ENCODE measurements at regions not wholly inside any gene's neighbourhood (a gene's known extent, or its start where the extent isn't known, plus 50 kb on each side); places are given as distances from the start of the nearest gene placed in this dataset.

DNA sequence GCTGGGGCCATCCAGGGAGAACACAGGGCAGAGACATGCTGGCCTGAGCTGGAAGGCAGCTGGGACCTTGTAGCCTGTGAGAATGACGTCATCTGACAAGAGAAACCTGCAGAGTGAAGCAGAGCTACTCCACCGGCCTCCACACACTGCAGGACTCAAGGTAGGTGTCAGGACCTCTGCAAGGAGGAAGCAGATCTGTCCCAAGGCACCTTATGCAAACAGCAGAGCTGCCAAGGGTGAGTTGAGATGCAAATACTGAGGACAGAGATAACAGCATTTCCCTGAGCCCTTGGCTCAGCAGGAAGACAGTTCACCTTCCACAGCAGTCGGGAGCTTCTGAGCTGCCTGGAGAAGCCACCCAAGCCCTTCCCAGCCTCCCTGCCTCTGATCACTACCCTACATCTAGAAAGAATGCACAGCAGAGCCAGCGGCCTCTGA lies 51.9 kb upstream of the IGSF9B start:
- no peak for DNase-seq
- no peaks in the 10 kb centered on the region for H3K9me3 Mint-ChIP-seq
- intact Hi-C loops (cut with micrococcal nuclease), result no loop called here
- peaks cover 5% of the 10 kb centered on the region for H3K27me3 Mint-ChIP-seq (ENCODE audit: low read depth)
- H3K27ac Mint-ChIP-seq, result no peak overlapping the region
- no peak overlapping the region for H3K4me3 Mint-ChIP-seq
- no peaks in the 10 kb centered on the region for H3K4me1 Mint-ChIP-seq (ENCODE audit: low read depth)
- CTCF ChIA-PET, result interaction anchor here (1.3 kb wide), 1 partner anchor 81 kb away, joined by 4 read pairs; no protein-coding TSS in a partner anchor
- no peaks in the 10 kb centered on the region for H3K36me3 Mint-ChIP-seq (ENCODE audit: low read depth)

DNA sequence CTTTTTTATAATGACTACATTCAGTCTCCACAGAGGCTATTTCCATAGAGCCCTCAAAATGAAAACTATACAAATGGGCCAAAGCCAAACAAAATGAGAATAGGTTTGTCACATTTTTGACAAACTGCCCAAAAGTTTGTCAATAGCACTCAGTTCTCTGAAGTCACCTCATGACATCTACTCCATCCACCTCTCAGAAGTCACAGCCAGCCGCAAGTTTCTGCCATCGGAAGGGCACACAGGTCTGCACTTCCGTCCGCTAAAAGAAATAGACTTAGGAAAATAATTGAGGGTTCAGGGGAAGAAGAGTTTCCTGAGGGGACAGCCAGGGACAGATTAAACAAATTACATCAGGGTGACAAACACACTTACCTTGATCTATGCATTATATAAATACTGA lies 55.4 kb upstream of the JAM3 start:
- H3K9me3 Mint-ChIP-seq, result no peaks in the 10 kb centered on the region
- no peak overlapping the region for H3K27ac Mint-ChIP-seq
- intact Hi-C loops (cut with micrococcal nuclease), result no loop called here
- no peak for DNase-seq
- peaks cover 11% of the 10 kb centered on the region for H3K27me3 Mint-ChIP-seq (ENCODE audit: low read depth)
- no peak overlapping the region for H3K4me3 Mint-ChIP-seq
- H3K36me3 Mint-ChIP-seq (ENCODE audit: low read depth), result no peaks in the 10 kb centered on the region
- CTCF ChIA-PET, result no interaction called here
- no peaks in the 10 kb centered on the region for H3K4me1 Mint-ChIP-seq (ENCODE audit: low read depth)

DNA sequence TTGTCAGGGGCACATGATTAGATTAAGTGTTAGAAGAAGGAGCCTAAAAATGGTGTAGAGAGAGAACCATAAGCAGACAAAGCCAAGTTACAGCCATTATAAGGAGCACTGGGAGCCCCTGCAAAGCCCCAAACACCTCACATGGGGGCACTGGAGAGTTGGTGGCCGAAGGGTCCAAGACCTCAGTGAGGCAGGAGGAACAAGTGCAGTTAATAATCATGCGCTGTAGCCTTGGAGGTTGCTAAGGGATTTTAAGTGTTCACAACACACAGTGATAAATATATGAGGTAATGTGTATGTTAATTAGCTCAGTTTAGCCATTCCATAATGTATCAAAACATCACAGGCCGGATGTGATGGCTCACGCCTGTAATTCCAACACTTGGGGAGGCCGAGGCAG lies 54.4 kb upstream of the JAM3 start:
- Mint-ChIP-seq H3K36me3 (ENCODE audit: low read depth) (no peaks in the 10 kb centered on the region), H3K4me3 (no peak overlapping the region), H3K4me1 (ENCODE audit: low read depth) (no peaks in the 10 kb centered on the region), H3K9me3 (no peaks in the 10 kb centered on the region), H3K27ac (no peak overlapping the region), H3K27me3 (ENCODE audit: low read depth) (peaks cover 14% of the 10 kb centered on the region)
- CTCF ChIA-PET, result no interaction called here
- intact Hi-C loops (cut with micrococcal nuclease), result no loop called here
- DNase-seq, result no peak

DNA sequence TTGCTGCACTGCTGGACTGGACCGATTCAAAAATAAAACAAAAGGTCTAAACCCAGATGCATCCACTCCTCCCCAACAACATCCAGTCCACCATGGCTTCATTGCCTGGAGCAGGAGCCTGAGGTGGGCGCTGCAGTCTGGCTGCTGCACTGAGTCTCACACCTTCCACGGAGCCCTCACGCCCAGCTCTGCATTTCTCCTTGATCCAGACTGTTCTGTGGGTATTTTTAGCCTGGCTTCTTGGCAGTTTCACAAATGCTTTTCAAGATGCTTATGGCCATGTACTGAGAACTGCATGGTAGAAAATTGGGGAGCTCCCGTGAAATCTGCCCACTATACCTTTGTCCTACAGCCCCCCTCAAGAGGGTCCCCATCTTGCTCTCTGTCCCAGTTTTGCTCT lies 53.3 kb upstream of the JAM3 start:
- peaks cover 12% of the 10 kb centered on the region for H3K27me3 Mint-ChIP-seq (ENCODE audit: low read depth)
- H3K9me3 Mint-ChIP-seq, result no peaks in the 10 kb centered on the region
- CTCF ChIA-PET, result interaction anchor here (1.0 kb wide), 1 partner anchor 35 kb away, joined by 3 read pairs; no protein-coding TSS in a partner anchor
- no peak overlapping the region for H3K4me3 Mint-ChIP-seq
- peaks cover under 1% of the 10 kb centered on the region for H3K4me1 Mint-ChIP-seq (ENCODE audit: low read depth)
- intact Hi-C loops (cut with micrococcal nuclease), result no loop called here
- no peaks in the 10 kb centered on the region for H3K36me3 Mint-ChIP-seq (ENCODE audit: low read depth)
- DNase-seq, result no peak
- no peak overlapping the region for H3K27ac Mint-ChIP-seq

DNA sequence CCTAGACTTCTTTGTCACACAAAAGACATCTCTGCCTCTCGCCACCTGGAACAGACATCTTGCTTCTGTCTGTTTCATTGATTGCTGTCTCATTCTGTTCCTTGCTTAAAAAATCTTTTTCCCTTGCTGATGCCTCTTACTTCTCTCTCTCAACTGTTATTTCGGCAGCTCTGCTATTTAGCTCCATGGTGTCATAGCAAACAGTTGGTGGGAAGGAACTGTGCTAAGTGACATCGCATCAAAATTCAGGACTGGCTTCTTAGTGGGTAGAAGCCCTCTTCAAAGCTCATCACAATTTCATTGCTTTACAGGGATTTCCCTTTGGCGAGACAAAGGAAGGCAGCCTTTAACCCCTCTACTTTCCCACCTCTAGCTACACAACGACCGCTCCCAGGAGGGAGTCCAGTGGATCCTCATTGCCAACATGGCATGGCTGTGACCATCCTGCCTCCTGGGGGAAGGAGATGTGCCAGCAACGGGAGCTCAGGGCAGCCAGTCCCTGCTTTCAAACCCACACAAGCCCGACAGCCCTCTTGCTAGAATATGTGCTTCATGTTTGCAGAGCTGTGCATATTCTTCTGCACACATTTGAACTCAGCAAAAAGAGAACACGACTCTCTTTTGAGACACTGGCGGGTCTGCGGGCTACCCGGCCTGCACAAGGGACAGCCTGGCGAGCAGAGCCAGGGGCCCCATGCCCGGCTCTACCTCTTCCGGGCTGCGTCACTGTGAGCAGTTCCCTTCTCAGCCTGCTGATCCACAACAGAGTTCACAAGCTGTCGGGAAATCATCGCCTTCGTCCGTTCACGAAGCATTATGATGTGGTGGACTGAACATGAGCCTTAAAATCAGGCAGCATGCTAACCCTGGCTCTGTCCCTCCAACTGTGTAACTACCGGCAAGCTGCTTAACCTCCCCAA lies 51.1 kb upstream of the JAM3 start:
- CTCF ChIA-PET, result no interaction called here
- Mint-ChIP-seq H3K36me3 (ENCODE audit: low read depth) (no peaks in the 10 kb centered on the region), H3K27ac (no peak overlapping the region), H3K4me3 (no peak overlapping the region), H3K4me1 (ENCODE audit: low read depth) (peaks cover 5% of the 10 kb centered on the region), H3K27me3 (ENCODE audit: low read depth) (peaks cover 10% of the 10 kb centered on the region), H3K9me3 (no peaks in the 10 kb centered on the region)
- intact Hi-C loops (cut with micrococcal nuclease), result no loop called here
- no peak for DNase-seq

Measured in activated naive CD4-positive, alpha-beta T cell treated with anti-CD3 and anti-CD28 coated beads for 36 hours (primary cell).